ENCODE measurements at regions not wholly inside any gene's neighbourhood (a gene's known extent, or its start where the extent isn't known, plus 50 kb on each side); places are given as distances from the start of the nearest gene placed in this dataset.

GRCh38 chr19:28864577-28865042 is 348.3 kb downstream of the UQCRFS1 start:
- POLR2A ChIA-PET: no interaction called here
- Mint-ChIP-seq H3K27ac (ENCODE audit: low read depth, unreplicated experiment) (no peak overlapping the region), H3K4me1 (ENCODE audit: insufficient read depth, unreplicated experiment) (no peaks in the 10 kb centered on the region), H3K9me3 (ENCODE audit: unreplicated experiment) (peaks cover 31% of the 10 kb centered on the region), H3K4me3 (ENCODE audit: unreplicated experiment) (no peak overlapping the region), H3K36me3 (ENCODE audit: insufficient read depth, unreplicated experiment) (no peaks in the 10 kb centered on the region), H3K27me3 (ENCODE audit: insufficient read depth, unreplicated experiment) (no peaks in the 10 kb centered on the region)
- CTCF ChIA-PET: interaction anchor here (0.5 kb wide), 1 partner anchor 393 kb away, joined by 4 read pairs; no protein-coding TSS in a partner anchor
- no peak for TF ChIP-seq CTCF (IDR thresholded peaks at IDR 0.05; ENCODE audit: unreplicated experiment)
- BruUV-seq (replicated peaks): no TSS peak
- intact Hi-C loops (cut with micrococcal nuclease): no loop called here
- DNase-seq (ENCODE audit: unreplicated experiment): no peak

- no peak for TF ChIP-seq CTCF (IDR thresholded peaks at IDR 0.05; ENCODE audit: unreplicated experiment)
- Mint-ChIP-seq H3K4me3 (ENCODE audit: unreplicated experiment) (no peak overlapping the region), H3K27me3 (ENCODE audit: insufficient read depth, unreplicated experiment) (no peaks in the 10 kb centered on the region), H3K9me3 (ENCODE audit: unreplicated experiment) (peaks cover 31% of the 10 kb centered on the region), H3K27ac (ENCODE audit: low read depth, unreplicated experiment) (no peak overlapping the region), H3K36me3 (ENCODE audit: insufficient read depth, unreplicated experiment) (no peaks in the 10 kb centered on the region), H3K4me1 (ENCODE audit: insufficient read depth, unreplicated experiment) (no peaks in the 10 kb centered on the region)
- intact Hi-C loops (cut with micrococcal nuclease): no loop called here
- DNase-seq (ENCODE audit: unreplicated experiment): no peak
- no TSS peak for BruUV-seq (replicated peaks)
- CTCF ChIA-PET: interaction anchor here (0.5 kb wide), 1 partner anchor 394 kb away, joined by 4 read pairs; no protein-coding TSS in a partner anchor
- POLR2A ChIA-PET: no interaction called here
These were observed 348.9 kb downstream of the UQCRFS1 start for GRCh38 chr19:28864024-28864503.

GRCh38 chr19:28862238-28862637 is 350.7 kb downstream of the UQCRFS1 start:
- H3K27ac Mint-ChIP-seq (ENCODE audit: low read depth, unreplicated experiment): no peak overlapping the region
- BruUV-seq (replicated peaks): no TSS peak
- no peaks in the 10 kb centered on the region for H3K27me3 Mint-ChIP-seq (ENCODE audit: insufficient read depth, unreplicated experiment)
- ChIA-PET CTCF (interaction anchor here (0.9 to 1.7 kb wide), 2 partner anchors 17 to 18 kb away, joined by 4 read pairs; no protein-coding TSS in a partner anchor), POLR2A (no interaction called here)
- intact Hi-C loops (cut with micrococcal nuclease): no loop called here
- TF ChIP-seq CTCF (IDR thresholded peaks at IDR 0.05; ENCODE audit: unreplicated experiment): no peak
- H3K36me3 Mint-ChIP-seq (ENCODE audit: insufficient read depth, unreplicated experiment): no peaks in the 10 kb centered on the region
- H3K9me3 Mint-ChIP-seq (ENCODE audit: unreplicated experiment): peaks cover 19% of the 10 kb centered on the region
- no peak for DNase-seq (ENCODE audit: unreplicated experiment)
- H3K4me3 Mint-ChIP-seq (ENCODE audit: unreplicated experiment): no peak overlapping the region
- no peaks in the 10 kb centered on the region for H3K4me1 Mint-ChIP-seq (ENCODE audit: insufficient read depth, unreplicated experiment)

- no TSS peak for BruUV-seq (replicated peaks)
- H3K27me3 Mint-ChIP-seq (ENCODE audit: insufficient read depth, unreplicated experiment): no peaks in the 10 kb centered on the region
- ChIA-PET CTCF (no interaction called here), POLR2A (no interaction called here)
- H3K36me3 Mint-ChIP-seq (ENCODE audit: insufficient read depth, unreplicated experiment): no peaks in the 10 kb centered on the region
- H3K4me1 Mint-ChIP-seq (ENCODE audit: insufficient read depth, unreplicated experiment): no peaks in the 10 kb centered on the region
- no peak for TF ChIP-seq CTCF (IDR thresholded peaks at IDR 0.05; ENCODE audit: unreplicated experiment)
- H3K4me3 Mint-ChIP-seq (ENCODE audit: unreplicated experiment): no peak overlapping the region
- no peak for DNase-seq (ENCODE audit: unreplicated experiment)
- H3K9me3 Mint-ChIP-seq (ENCODE audit: unreplicated experiment): peaks cover 16% of the 10 kb centered on the region
- intact Hi-C loops (cut with micrococcal nuclease): no loop called here
- H3K27ac Mint-ChIP-seq (ENCODE audit: low read depth, unreplicated experiment): no peak overlapping the region
These were observed 353.1 kb downstream of the UQCRFS1 start for GRCh38 chr19:28859811-28860210.
